ENCODE measurements at regions not wholly inside any gene's neighbourhood (a gene's known extent, or its start where the extent isn't known, plus 50 kb on each side); places are given as distances from the start of the nearest gene placed in this dataset.

DNA sequence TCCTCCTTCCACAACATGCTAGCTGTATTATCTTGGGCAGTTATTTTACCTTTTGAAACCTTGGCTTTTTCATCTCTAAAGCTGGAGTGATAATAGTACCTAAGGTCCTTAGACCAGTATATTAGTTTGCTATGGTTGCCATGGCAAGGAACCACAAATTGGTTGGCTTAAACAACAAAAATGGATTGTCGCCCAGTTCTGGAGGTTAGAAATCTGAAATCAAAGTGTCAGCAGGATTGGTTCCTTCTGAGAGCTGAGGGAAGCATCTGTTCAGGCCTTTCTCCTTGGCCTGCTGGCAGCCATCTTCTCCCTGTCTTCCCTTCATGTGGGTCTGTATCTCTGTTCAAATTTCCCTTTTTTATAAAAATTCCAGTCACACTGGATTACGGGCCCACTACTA lies 55.5 kb upstream of the SLC35F4 start:
- Histone ChIP-seq H3K23ac (ENCODE audit: insufficient read length) (no peak overlapping the region), H2AFZ (ENCODE audit: low read length) (no peak overlapping the region), H3K27me3 (replicated peaks in 1 of 4; ENCODE audit: control insufficient read depth in 3 of 4, extremely low read depth in 1 of 4, insufficient read depth in 3 of 4, low read length in 3 of 4) (no peaks in the 10 kb centered on the region), H2BK120ac (replicated peaks; ENCODE audit: low read depth, low read length) (no peak overlapping the region), H3K36me3 (ENCODE audit: control insufficient read depth in 2 of 4, insufficient read depth in 4 of 4, low read length in 3 of 4) (no peaks in the 10 kb centered on the region), H3K9me3 (ENCODE audit: insufficient read depth in 2 of 2, low read depth in 1 of 2, low read length in 1 of 2) (peaks cover 4 to 8% of the 10 kb centered on the region in 2 experiments; a peak in 1 of 4 replicates), H4K5ac (ENCODE audit: insufficient read length, low read depth, low read length) (no peak overlapping the region), H3K79me1 (ENCODE audit: low read depth, low read length) (no peaks in the 10 kb centered on the region), H3K23me2 (ENCODE audit: low read depth, low read length) (no peaks in the 10 kb centered on the region), H3K4me3 (ENCODE audit: extremely low read depth in 1 of 4, insufficient read depth in 2 of 4, low read depth in 3 of 4, low read length in 4 of 4) (no peak overlapping the region), H2BK20ac (ENCODE audit: low read length) (no peak overlapping the region), H4K8ac (ENCODE audit: extremely low read depth, insufficient read depth, low read length) (no peak overlapping the region), H3K14ac (ENCODE audit: insufficient read length) (no peak overlapping the region), H3K27ac (ENCODE audit: low read depth, low read length) (no peak overlapping the region), H2BK12ac (ENCODE audit: low read depth, low read length) (no peak overlapping the region), H3K4me1 (replicated peaks in 1 of 4; ENCODE audit: control insufficient read depth in 3 of 4, insufficient read depth in 4 of 4, low read length in 3 of 4) (no peaks in the 10 kb centered on the region), H3K18ac (ENCODE audit: extremely low read depth, low read length) (no peak overlapping the region), H2BK15ac (ENCODE audit: low read length) (no peak overlapping the region), H4K91ac (replicated peaks; ENCODE audit: insufficient read length, low read length) (no peak overlapping the region), H3K4me2 (ENCODE audit: insufficient read depth in 1 of 2, low read depth in 2 of 2, low read length in 2 of 2) (no peak overlapping the region), H2BK5ac (ENCODE audit: low read depth, low read length) (no peak overlapping the region), H3K56ac (replicated peaks; ENCODE audit: insufficient read length, low read depth, low read length) (no peak overlapping the region), H3K4ac (replicated peaks; ENCODE audit: insufficient read length, low read depth, low read length) (no peak overlapping the region), H4K20me1 (replicated peaks in 1 of 2; ENCODE audit: control insufficient read depth in 1 of 2, insufficient read depth in 2 of 2, low read length in 2 of 2) (no peaks in the 10 kb centered on the region), H3K79me2 (ENCODE audit: control insufficient read depth in 1 of 2, insufficient read depth in 2 of 2, low read length in 2 of 2) (no peaks in the 10 kb centered on the region), H2AK5ac (ENCODE audit: low read depth, low read length) (no peak overlapping the region), H3K9ac (replicated peaks in 1 of 4; ENCODE audit: extremely low read depth in 1 of 4, low read depth in 3 of 4, low read length in 3 of 4) (no peak overlapping the region)
- DNase-seq (ENCODE audit: low read depth in 1 of 2, low spot score in 2 of 2) (no peak), FAIRE-seq (no peak)
- WGBS, 2 experiments (ENCODE audit: extremely low coverage in 1 of 2, insufficient coverage in 1 of 2, insufficient read length in 1 of 2, insufficient replicate concordance in 2 of 2, low coverage in 1 of 2, low lambda C conversion rate in 2 of 2, missing lambda C conversion rate in 1 of 2) = 90% methylated on average over 2 of the region's 2 CpGs; no CpG with 5 or more reads in 1 of the 2 experiments
- ChIA-PET POLR2A (ENCODE audit: partially characterized antibody) (no interaction called here), CTCF (ENCODE audit: partially characterized antibody) (interaction anchor here (1.1 to 1.4 kb wide), 2 partner anchors 19 to 41 kb away, joined by 3 read pairs; no protein-coding TSS in a partner anchor)
- TF ChIP-seq EGR1 (IDR thresholded peaks at IDR 0.05; ENCODE audit: borderline replicate concordance, low read depth, low read length) = no peak
- TF ChIP-seq PHF8 (conservative IDR thresholded peaks at IDR 0.05; ENCODE audit: low read depth, low read length) = no peak
- TF ChIP-seq, protein P1, sequence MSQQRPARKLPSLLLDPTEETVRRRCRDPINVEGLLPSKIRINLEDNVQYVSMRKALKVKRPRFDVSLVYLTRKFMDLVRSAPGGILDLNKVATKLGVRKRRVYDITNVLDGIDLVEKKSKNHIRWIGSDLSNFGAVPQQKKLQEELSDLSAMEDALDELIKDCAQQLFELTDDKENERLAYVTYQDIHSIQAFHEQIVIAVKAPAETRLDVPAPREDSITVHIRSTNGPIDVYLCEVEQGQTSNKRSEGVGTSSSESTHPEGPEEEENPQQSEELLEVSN (IDR thresholded peaks at IDR 0.05) = no peak
- TF ChIP-seq GTF2F1 (IDR thresholded peaks at IDR 0.05; ENCODE audit: borderline replicate concordance, low read depth, low read length) = no peak
- no peak for TF ChIP-seq CBX8 (IDR thresholded peaks at IDR 0.05; ENCODE audit: borderline replicate concordance, low read depth, low read length)
- TF ChIP-seq, protein P2, sequence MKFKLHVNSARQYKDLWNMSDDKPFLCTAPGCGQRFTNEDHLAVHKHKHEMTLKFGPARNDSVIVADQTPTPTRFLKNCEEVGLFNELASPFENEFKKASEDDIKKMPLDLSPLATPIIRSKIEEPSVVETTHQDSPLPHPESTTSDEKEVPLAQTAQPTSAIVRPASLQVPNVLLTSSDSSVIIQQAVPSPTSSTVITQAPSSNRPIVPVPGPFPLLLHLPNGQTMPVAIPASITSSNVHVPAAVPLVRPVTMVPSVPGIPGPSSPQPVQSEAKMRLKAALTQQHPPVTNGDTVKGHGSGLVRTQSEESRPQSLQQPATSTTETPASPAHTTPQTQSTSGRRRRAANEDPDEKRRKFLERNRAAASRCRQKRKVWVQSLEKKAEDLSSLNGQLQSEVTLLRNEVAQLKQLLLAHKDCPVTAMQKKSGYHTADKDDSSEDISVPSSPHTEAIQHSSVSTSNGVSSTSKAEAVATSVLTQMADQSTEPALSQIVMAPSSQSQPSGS (IDR thresholded peaks at IDR 0.05; ENCODE audit: low read length) = no peak
- TF ChIP-seq, protein P3, sequence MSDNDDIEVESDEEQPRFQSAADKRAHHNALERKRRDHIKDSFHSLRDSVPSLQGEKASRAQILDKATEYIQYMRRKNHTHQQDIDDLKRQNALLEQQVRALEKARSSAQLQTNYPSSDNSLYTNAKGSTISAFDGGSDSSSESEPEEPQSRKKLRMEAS (IDR thresholded peaks at IDR 0.05) = no peak
- TF ChIP-seq POLR2A (IDR thresholded peaks at IDR 0.05; ENCODE audit: control extremely low read depth in 1 of 2, low read depth in 2 of 2, low read length in 2 of 2) = no peak
- no peak for TF ChIP-seq TEAD4 (IDR thresholded peaks at IDR 0.05; ENCODE audit: low read depth, low read length)
- TF ChIP-seq NRF1 (IDR thresholded peaks at IDR 0.05; ENCODE audit: low read depth, low read length) = no peak
- TF ChIP-seq HDAC2 (IDR thresholded peaks at IDR 0.05; ENCODE audit: borderline replicate concordance in 1 of 2, low read depth in 2 of 2, low read length in 2 of 2) = no peak

Data from H1 (cell line).